HG02973 (cell line): ENCODE measurements at regions not wholly inside any gene's neighbourhood (a gene's known extent, or its start where the extent isn't known, plus 50 kb on each side); places are given as distances from the start of the nearest gene placed in this dataset.

ENCODE experiments used
- ATAC-seq: cut with Tn5 transposase; IDR thresholded peaks from one replicate; pipeline ENCODE4 v1.9.1; 2021; ENCODE audit warnings: moderate library complexity; ENCODE audit not compliant: unreplicated experiment

DNA sequence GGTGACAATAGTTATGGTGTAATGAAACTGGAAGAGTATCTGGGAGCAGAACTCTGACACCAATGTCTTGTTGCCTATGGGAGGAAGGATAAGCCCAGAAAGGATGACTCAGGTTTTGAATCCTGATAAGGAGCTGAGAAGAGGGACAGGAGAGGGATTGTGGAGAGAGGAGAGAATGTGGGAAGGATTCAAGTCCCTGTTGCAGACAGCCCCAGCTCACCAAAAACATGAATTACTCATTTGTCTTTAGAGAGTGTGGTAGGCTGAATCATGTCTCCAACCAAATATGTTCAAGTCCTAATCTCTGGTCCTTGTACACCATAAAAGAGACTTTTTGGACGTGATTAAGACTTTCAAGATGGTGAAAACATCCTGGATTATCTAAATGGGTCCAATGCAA, 206.9 kb upstream of the PHYHIPL start:
- no peak for ATAC-seq

GRCh38 chr10:58970160-58970915, 206.1 kb upstream of the PHYHIPL start:
- no peak for ATAC-seq

- no peak for ATAC-seq
Observed at GRCh38 chr10:58971211-58971610, 205.2 kb upstream of the PHYHIPL start.

DNA sequence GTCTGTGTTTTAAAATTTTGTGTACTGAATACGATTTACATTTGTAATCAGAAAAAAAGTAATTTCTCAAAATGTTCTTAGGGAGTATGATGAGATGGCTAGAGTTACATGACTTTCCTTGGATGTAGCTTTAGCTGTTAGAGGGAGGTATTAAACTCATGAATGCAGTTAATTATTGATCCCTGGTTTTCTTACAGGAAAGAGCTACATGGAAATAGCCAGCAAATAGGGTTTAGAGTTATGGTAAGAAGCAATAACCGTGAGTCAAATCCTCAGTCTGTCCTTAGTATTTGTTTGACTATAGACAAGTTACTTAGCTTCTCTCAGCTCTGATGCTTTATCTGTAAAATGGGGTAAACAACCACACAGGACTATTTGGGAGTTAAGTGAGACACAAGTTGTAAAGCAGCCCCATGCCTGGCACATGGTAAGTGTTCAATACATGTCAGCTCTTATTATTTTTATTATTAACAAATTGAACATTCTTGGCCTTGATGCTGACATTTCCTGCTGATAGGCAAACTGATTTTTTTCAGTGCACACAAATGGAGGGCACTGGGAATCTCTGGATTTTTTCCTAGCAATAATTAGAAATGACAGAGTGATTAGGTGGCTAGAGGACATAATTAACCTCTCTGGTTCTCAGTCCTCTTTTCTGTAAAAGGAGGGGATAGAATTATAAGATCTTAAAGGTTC, 204.5 kb upstream of the PHYHIPL start:
- no peak for ATAC-seq

DNA sequence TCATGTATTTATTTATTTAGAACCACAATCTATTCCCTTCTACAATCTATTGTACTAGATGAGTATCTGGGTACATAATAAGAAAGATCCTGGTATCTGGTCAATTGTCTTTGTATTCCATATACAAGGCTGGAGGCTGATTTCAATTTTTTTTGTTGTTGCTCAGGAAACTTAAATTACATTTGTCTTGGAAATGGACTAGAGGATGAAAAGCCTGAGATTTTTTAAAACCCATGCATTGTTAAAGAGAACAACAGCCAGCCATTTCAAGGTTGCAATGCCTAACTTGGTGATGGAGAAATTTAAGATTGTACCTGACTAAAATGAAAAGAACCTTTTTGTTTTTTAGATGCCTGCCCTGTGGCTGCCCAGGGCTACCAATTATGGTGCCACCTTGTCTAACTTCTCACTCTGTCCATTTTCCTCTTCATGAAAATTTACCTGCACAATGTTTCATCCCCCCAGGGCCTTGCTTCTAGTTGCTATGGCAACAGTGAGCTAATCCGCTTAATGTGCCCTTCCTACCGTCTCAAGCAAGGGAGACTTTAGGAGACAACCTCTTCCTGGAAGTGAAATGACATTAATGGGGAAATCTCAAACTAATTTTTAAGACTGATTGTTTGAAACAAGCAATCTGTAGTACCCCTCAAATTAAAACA, 203.7 kb upstream of the PHYHIPL start:
- ATAC-seq: no peak

GRCh38 chr10:58973235-58973595, 203.2 kb upstream of the PHYHIPL start:
- no peak for ATAC-seq

DNA sequence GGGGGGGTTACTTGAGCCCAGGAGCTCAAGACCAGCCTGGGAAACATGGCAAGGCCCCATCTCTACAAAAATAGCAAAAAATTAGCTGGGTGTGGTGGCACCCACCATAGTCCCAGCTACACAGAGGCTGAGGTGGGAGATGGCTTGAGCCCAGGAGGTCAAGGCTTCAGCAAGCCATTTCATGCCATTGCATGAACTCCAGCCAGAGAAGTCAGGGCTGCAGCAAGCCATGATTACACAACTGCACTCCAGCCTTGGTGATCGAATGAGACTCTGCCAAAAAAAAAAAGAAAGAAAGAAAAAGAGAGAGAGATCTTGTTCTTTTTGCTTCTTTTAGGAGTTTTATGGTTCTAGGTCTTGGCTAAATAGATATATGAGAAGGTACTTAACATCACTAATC, 200.2 kb upstream of the PHYHIPL start:
- no peak for ATAC-seq

DNA sequence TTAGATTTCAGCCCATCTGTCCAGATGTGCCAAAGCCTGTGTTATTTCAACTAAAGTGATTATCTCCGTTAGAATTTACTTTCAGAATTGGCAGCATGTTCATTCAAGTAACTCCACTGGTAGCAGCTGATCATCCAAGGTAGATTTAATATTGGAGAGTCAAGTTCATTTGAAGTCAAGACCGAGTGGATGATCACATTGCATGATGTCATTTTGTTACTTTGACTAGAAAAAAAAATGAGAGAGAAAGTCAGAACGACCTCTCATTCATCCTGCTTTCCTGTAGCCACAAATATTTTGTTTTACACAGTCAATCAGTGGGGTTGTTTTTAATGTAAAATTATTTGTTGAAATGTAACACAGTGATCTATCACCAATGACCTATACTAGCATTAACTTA, 196.7 kb upstream of the PHYHIPL start:
- ATAC-seq: no peak

DNA sequence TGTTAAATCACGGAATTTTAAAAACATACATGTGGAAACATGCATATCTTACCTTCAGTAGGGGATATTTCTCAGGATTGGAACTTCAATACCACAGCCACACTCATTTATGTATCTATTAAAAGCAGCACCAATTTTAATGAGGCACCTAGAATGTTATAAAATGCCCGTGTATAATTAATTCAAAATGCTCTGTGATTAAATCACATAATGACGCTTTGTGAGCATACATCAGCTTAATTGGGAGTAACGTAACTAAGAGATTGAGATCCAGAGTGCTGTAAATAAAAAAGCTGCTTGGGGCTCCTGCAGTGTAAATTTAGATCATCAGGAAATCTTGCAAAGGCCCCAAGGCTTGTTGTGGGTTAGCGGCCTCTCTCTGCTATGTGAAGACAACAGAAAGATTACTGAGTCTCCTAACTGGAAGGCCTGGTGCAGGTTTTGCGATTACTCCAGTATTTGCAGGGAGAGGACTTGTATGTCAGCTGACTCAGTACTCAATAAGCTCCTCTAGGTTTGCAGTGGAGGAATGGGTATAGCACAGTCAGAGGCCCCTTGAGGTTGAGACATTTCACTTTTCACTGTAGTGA, 195.5 kb upstream of the PHYHIPL start:
- no peak for ATAC-seq

GRCh38 chr10:58981846-58982245, 194.6 kb upstream of the PHYHIPL start:
- no peak for ATAC-seq

GRCh38 chr10:58982470-58983239, 193.8 kb upstream of the PHYHIPL start:
- ATAC-seq: no peak

- ATAC-seq: no peak
Observed at GRCh38 chr10:58985216-58985615, 191.2 kb upstream of the PHYHIPL start.

DNA sequence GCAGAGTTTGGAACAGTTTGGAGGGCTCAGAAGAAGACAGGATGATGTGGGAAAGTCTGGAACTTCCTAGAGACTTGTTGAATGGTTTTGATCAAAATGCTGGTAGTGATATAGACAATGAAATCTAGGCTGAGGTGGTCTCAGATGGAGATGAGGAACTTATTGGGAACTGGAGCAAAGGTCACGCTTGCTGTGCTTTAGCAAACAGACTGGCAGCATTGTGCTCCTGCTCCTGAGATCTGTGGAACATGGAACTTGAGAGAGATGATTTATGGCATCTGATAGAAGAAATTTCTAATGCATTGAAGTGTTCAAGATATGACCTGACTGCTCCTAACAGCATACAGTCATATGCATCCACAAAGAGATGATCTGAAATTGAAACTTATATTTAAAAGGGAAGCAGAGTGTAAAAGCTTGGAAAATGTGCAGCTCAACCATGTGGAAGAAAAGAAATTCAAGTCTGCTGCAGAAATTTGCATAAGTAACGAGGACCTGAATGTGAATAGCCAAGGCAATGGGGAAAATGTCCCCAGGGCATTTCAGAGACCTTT, 186.9 kb upstream of the PHYHIPL start:
- ATAC-seq: no peak

DNA sequence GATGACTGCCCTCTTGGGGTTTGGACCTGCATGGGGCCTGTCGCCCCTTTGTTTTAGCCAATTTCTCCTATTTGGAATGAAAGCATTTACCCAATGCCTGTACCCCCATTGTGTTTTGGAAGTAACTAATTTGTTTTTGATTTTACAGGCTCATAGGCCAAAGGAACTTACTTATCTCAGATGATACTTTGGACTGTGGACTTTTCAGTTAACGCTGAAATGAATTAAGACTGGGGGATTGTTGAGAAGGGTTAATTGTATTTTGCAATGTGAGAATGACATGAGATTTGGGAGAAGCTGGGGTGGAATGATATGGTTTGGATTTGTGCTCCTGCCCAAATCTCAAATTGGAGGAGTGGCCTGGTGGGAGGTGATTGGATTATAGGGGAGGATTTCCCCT, 185.8 kb upstream of the PHYHIPL start:
- ATAC-seq: no peak

GRCh38 chr10:58991856-58992255, 184.6 kb upstream of the PHYHIPL start:
- ATAC-seq: no peak

GRCh38 chr10:58992830-58993460, 183.5 kb upstream of the PHYHIPL start:
- no peak for ATAC-seq

DNA sequence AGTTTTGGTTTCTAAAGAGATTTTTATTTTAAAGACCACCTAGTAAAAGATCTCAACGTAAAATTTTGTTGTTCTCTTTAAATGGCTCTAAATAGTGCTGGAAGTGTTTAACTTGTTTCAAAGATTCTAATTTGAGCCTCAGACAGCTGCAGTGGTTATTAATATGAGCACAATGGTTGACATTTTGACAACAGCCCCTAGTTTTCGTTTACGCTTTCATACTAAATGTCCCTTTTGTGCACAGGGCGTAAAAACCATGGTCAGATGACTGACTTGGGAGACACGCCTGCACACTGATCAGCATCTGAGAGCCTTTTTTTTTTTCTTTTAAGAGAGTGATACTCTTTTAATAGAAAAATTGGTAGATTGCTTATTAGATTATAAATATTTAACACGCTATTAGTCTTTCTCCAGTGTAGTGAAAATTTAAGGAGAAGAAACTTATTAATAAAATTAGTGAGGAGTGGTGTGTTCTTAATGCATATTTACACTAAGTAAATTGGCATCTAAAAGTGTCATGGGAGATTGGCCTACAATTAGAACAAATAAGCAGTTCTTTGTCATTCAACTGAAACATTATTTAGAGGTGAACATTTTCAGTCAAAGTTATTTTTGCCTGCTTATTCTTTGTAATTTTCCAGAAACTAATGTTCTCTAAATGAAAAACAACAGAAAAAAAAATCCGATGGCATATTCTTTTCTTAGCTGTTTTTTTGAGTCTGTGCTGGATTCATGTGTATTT, 182.8 kb upstream of the PHYHIPL start:
- peak; percentile 76 for ATAC-seq

DNA sequence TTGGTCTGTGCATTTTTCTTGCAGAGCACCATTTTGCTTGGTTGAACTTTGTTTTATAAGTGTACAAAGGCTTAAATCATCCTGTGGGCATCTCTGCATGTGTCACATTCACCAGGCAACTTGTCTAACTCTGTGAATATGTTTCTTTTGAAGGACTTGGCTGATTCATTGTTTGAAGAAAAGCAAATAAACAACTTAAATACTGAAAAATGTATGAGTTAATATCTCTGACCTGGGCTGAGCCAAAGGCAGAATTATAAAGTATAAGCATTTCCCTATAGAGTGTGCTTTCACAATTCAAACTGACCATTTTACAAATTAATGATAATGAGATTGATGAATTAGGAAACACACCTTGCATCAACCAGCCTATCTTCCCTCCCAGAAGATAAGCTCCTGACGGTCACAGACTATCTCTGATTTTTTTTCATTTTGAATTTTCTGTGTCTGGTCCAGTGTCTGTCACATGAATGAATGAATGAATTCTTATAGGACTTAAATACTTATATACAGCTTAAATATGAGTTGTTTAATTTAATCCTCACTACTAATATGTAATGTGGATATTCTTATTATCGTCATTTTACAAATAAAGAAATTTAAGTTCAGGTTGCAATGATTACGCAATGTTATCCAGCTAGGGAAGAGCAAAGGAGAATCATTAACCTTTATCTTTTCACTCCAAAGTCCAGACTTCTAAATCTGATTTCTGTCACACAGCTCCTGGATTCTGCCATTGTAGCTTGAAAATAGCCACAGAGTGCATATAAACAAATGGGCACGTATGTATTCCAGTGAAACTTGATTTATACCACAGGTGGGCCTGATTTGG, 182.0 kb upstream of the PHYHIPL start:
- no peak for ATAC-seq
